Astrocyte (in vitro differentiated cells and primary cell): ENCODE measurements at regions not wholly inside any gene's neighbourhood (a gene's known extent, or its start where the extent isn't known, plus 50 kb on each side); places are given as distances from the start of the nearest gene placed in this dataset.

ENCODE experiments used
- DNase-seq: peaks from one replicate; pipeline ENCODE4 v3.0.0-alpha.2; 2010; ENCODE audit warnings: low read depth
- FAIRE-seq: peaks from 2 replicates; lab custom pipeline; 2011; peaks lifted over from hg19 to GRCh38; lab: Jason Lieb, UNC
- H2AFZ ChIP-seq: 2 replicates; pipeline ENCODE4 v1.6.0; 2012; ENCODE audit warnings: low read depth, low read length, inconsistent platforms
- H3K27ac ChIP-seq: 2 replicates; pipeline ENCODE4 v1.5.1; 2011; ENCODE audit warnings: low read depth, low read length, inconsistent platforms
- H3K27me3 ChIP-seq: 2 replicates; pipeline ENCODE4 v1.6.0; 2011; ENCODE audit warnings: low read length, inconsistent platforms; ENCODE audit not compliant: insufficient read depth
- H3K36me3 ChIP-seq: 2 replicates; pipeline ENCODE4 v1.5.1; 2011; ENCODE audit warnings: low read length, inconsistent platforms; ENCODE audit not compliant: insufficient read depth
- H3K4me1 ChIP-seq: 2 replicates; pipeline ENCODE4 v1.5.1; 2011; ENCODE audit warnings: low read length, inconsistent platforms; ENCODE audit not compliant: insufficient read depth
- H3K4me2 ChIP-seq: 2 replicates; pipeline ENCODE4 v1.6.0; 2012; ENCODE audit warnings: low read length, inconsistent platforms
- H3K4me3 ChIP-seq: 2 replicates; pipeline ENCODE4 v1.5.1; 2011; ENCODE audit warnings: low read depth, mild to moderate bottlenecking, low read length, inconsistent platforms; ENCODE audit not compliant: insufficient read depth
- H3K79me2 ChIP-seq: 2 replicates; pipeline ENCODE4 v1.6.0; 2012; ENCODE audit warnings: mild to moderate bottlenecking, low read length, inconsistent platforms; ENCODE audit not compliant: insufficient read depth
- H3K9ac ChIP-seq: 2 replicates; pipeline ENCODE4 v1.6.0; 2012; ENCODE audit warnings: mild to moderate bottlenecking, low read length, inconsistent platforms
- H3K9me3 ChIP-seq: 2 replicates; pipeline ENCODE4 v1.5.1; 2012; ENCODE audit warnings: low read depth, mild to moderate bottlenecking, low read length, inconsistent platforms; ENCODE audit not compliant: insufficient read depth
- H4K20me1 ChIP-seq: 2 replicates; pipeline ENCODE4 v1.6.0; 2012; ENCODE audit warnings: low read length, inconsistent platforms; ENCODE audit not compliant: insufficient read depth
- H3K27ac Mint-ChIP-seq: one replicate; pipeline ENCODE4 v1.8.0; 2021; ENCODE audit warnings: mild to moderate bottlenecking, mixed read lengths; ENCODE audit not compliant: unreplicated experiment
- H3K27me3 Mint-ChIP-seq: one replicate; pipeline ENCODE4 v1.8.0; 2021; ENCODE audit warnings: low read depth, mixed read lengths; ENCODE audit not compliant: unreplicated experiment
- H3K36me3 Mint-ChIP-seq: one replicate; pipeline ENCODE4 v1.8.0; 2021; ENCODE audit warnings: low read depth, mixed read lengths; ENCODE audit not compliant: unreplicated experiment
- H3K4me1 Mint-ChIP-seq: one replicate; pipeline ENCODE4 v1.8.0; 2021; ENCODE audit warnings: low read depth, mixed read lengths; ENCODE audit not compliant: unreplicated experiment
- H3K4me3 Mint-ChIP-seq: one replicate; pipeline ENCODE4 v1.8.0; 2021; ENCODE audit warnings: mild to moderate bottlenecking, moderate library complexity, mixed read lengths; ENCODE audit not compliant: unreplicated experiment
- H3K9me3 Mint-ChIP-seq: one replicate; pipeline ENCODE4 v1.8.0; 2021; ENCODE audit warnings: mild to moderate bottlenecking, mixed read lengths; ENCODE audit not compliant: unreplicated experiment
- EZH2 ChIP-seq: IDR thresholded peaks from 2 replicates; pipeline ENCODE4 v1.6.1; 2012; ENCODE audit warnings: mild to moderate bottlenecking, low read length, inconsistent platforms; ENCODE audit not compliant: insufficient read depth
- TF ChIP-seq, protein P1 (sequence below): IDR thresholded peaks from 2 replicates; pipeline ENCODE4 v1.5.1; 2011; ENCODE audit warnings: low read depth, mild to moderate bottlenecking, inconsistent platforms, low read length, moderate library complexity; ENCODE audit not compliant: insufficient read depth

DNA sequence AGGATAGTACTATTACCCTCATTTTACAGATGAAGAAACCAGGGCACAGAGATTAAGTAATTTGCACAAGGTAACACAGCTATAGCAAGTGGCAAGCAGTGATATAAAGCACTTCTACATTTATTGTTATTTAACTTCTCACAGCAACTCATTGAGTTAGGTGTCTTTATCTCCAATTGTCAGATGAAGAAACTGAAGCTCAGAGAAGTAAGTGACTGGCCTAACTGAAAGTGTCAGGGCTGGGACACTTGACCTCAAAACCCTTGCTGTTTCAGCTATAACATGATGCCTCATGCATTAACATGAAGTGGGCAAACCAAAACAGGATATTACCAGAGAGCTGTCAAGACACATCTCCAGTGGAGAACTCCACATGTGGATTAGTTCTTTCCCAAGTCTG is 65.8 kb upstream of the LEKR1 start:
- H3K4me1 Mint-ChIP-seq = peaks cover 18% of the 10 kb centered on the region
- DNase-seq = no peak
- no peaks in the 10 kb centered on the region for H3K9me3 ChIP-seq
- no peak overlapping the region for H3K27ac Mint-ChIP-seq
- no peak overlapping the region for H3K4me3 Mint-ChIP-seq
- no peak for FAIRE-seq
- no peak overlapping the region for H2AFZ ChIP-seq
- H3K4me1 ChIP-seq = peaks cover 10% of the 10 kb centered on the region
- H3K27ac ChIP-seq = no peak overlapping the region
- H3K79me2 ChIP-seq = no peaks in the 10 kb centered on the region
- no peaks in the 10 kb centered on the region for H3K27me3 ChIP-seq
- H3K9me3 Mint-ChIP-seq = no peaks in the 10 kb centered on the region
- H3K36me3 Mint-ChIP-seq = no peaks in the 10 kb centered on the region
- H4K20me1 ChIP-seq = no peaks in the 10 kb centered on the region
- no peaks in the 10 kb centered on the region for H3K27me3 Mint-ChIP-seq
- no peak overlapping the region for H3K9ac ChIP-seq
- H3K36me3 ChIP-seq = no peaks in the 10 kb centered on the region
- no peak overlapping the region for H3K4me3 ChIP-seq
- no peak for TF ChIP-seq EZH2
- TF ChIP-seq, protein P1, sequence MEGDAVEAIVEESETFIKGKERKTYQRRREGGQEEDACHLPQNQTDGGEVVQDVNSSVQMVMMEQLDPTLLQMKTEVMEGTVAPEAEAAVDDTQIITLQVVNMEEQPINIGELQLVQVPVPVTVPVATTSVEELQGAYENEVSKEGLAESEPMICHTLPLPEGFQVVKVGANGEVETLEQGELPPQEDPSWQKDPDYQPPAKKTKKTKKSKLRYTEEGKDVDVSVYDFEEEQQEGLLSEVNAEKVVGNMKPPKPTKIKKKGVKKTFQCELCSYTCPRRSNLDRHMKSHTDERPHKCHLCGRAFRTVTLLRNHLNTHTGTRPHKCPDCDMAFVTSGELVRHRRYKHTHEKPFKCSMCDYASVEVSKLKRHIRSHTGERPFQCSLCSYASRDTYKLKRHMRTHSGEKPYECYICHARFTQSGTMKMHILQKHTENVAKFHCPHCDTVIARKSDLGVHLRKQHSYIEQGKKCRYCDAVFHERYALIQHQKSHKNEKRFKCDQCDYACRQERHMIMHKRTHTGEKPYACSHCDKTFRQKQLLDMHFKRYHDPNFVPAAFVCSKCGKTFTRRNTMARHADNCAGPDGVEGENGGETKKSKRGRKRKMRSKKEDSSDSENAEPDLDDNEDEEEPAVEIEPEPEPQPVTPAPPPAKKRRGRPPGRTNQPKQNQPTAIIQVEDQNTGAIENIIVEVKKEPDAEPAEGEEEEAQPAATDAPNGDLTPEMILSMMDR = no peak
- H3K4me2 ChIP-seq = no peak overlapping the region

DNA sequence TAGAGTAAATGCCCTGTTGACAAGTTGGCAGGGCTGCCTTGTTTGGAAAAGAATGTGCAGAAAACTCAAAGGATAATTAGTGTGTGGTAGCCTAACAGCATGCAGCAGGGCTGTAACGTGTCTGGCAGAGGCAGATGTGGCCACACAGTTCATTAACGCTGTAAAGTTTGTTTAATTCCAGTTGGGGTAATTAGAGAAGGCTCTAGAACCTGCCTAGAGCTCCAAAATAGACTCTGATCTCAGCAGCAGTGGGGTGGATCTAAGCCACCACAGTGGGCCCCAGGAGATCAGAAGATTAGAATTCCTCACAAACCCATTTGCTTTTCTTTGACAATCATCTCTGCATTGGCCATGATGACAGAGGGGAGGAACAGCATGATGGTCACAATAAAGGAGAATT is 65.1 kb upstream of the LEKR1 start:
- H3K4me3 ChIP-seq = no peak overlapping the region
- FAIRE-seq (no peak), DNase-seq (no peak)
- no peak overlapping the region for H2AFZ ChIP-seq
- peak overlapping the region; percentile 69 for H3K27ac Mint-ChIP-seq
- no peaks in the 10 kb centered on the region for H3K9me3 ChIP-seq
- no peak overlapping the region for H3K4me3 Mint-ChIP-seq
- no peaks in the 10 kb centered on the region for H3K36me3 ChIP-seq
- peaks cover 22% of the 10 kb centered on the region for H3K4me1 Mint-ChIP-seq
- no peaks in the 10 kb centered on the region for H3K79me2 ChIP-seq
- peaks cover 10% of the 10 kb centered on the region for H3K4me1 ChIP-seq
- no peaks in the 10 kb centered on the region for H3K9me3 Mint-ChIP-seq
- TF ChIP-seq, protein P1 = no peak
- no peak for TF ChIP-seq EZH2
- no peaks in the 10 kb centered on the region for H3K36me3 Mint-ChIP-seq
- no peaks in the 10 kb centered on the region for H3K27me3 Mint-ChIP-seq
- H3K9ac ChIP-seq = no peak overlapping the region
- no peak overlapping the region for H3K4me2 ChIP-seq
- no peaks in the 10 kb centered on the region for H3K27me3 ChIP-seq
- H4K20me1 ChIP-seq = no peaks in the 10 kb centered on the region
- H3K27ac ChIP-seq = no peak overlapping the region

DNA sequence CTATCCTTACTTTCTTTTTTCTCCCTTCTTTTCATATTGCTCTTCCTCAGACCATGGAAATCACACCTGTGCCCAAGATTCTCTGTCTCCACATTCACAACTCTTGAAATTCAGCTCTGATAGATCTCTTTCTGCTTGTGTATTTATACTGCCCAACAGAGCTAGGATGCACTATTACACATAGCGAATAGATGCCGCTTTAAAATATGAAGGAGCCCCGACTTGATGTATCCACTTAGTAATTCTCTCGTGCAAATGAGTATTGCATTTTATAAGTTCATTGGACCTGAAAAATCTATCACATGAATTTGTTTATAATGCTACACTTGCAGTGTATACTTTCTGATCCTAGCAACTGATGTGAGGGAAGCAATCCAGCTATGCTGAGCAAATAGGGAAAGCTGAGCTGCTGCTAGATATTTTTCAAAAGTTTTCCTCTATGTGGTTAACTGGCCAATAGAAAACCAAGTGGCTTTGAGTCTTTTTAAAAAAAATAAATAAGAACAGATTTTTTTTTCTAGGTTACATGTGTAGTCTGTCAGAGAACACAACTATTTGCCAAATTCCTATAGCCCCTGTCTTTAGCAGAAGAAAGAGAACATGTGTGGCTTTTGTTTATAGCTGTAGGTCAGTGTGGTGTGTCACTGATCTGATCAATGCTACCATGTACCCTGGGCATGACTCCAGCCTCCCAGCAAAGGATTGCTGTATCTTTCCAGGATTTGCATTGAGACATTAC is 64.3 kb upstream of the LEKR1 start:
- Histone ChIP-seq H3K9ac (peak overlapping the region; percentile 28), H3K27ac (peak overlapping the region; percentile 44), H2AFZ (no peak overlapping the region), H3K4me2 (peak overlapping the region; percentile 29), H3K4me1 (peaks cover 10% of the 10 kb centered on the region), H4K20me1 (no peaks in the 10 kb centered on the region), H3K9me3 (no peaks in the 10 kb centered on the region), H3K79me2 (no peaks in the 10 kb centered on the region), H3K27me3 (no peaks in the 10 kb centered on the region), H3K4me3 (no peak overlapping the region), H3K36me3 (no peaks in the 10 kb centered on the region)
- Mint-ChIP-seq H3K4me3 (no peak overlapping the region), H3K4me1 (peaks cover 22% of the 10 kb centered on the region), H3K27me3 (no peaks in the 10 kb centered on the region), H3K9me3 (no peaks in the 10 kb centered on the region), H3K27ac (peak overlapping the region; percentile 3), H3K36me3 (no peaks in the 10 kb centered on the region)
- DNase-seq = no peak
- FAIRE-seq = no peak
- TF ChIP-seq, protein P1 = no peak
- no peak for TF ChIP-seq EZH2
